ENCODE measurements at regions not wholly inside any gene's neighbourhood (a gene's known extent, or its start where the extent isn't known, plus 50 kb on each side); places are given as distances from the start of the nearest gene placed in this dataset.

DNA sequence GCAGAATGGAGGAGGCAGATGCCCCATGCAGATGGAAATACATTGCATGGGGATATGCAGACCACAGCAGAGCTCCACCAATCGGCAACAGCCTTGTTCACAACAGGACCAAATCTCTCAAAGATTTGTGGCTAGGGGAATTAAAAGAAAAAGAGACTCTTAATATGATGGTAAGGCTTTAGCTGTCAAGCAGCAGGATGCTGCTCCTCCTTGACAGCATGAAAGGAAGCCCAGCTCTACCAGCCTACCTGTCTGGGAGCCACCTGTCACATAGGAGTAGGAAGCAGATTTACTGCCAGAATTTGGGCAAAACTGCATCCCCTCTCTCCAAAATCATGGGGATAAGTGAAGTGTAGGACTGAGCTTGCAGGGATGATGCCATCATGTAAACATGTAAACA, 769.6 kb upstream of the ARPP21 start:
- no peak for TF ChIP-seq EZH2 (IDR thresholded peaks at IDR 0.05; ENCODE audit: borderline replicate concordance, insufficient read depth, low read depth, low read length, poor library complexity, severe bottlenecking)
- TF ChIP-seq CTCF (IDR thresholded peaks at IDR 0.05) = no peak
